HT-29 (cell line): ENCODE measurements at regions not wholly inside any gene's neighbourhood (a gene's known extent, or its start where the extent isn't known, plus 50 kb on each side); places are given as distances from the start of the nearest gene placed in this dataset.
"Not testable (repeated sequence)": the region's sequence is repeated elsewhere in the genome, so short reads cannot be mapped to it uniquely, and the experiment has no call there.

Experiments
- DNase-seq: peaks from one replicate; pipeline ENCODE4 v3.0.0-alpha.2; 2015; ENCODE audit warnings: low spot score

- not testable (repeated sequence) for DNase-seq
Observed at GRCh38 chr3:104361748-104362147, 1005.0 kb upstream of the ALCAM start.

GRCh38 chr3:104362319-104362718 is 1004.4 kb upstream of the ALCAM start:
- no peak for DNase-seq

GRCh38 chr3:104367000-104367399 is 999.7 kb upstream of the ALCAM start:
- DNase-seq, result no peak

GRCh38 chr3:104368760-104369159 is 997.9 kb upstream of the ALCAM start:
- DNase-seq, result no peak

- no peak for DNase-seq
Observed at GRCh38 chr3:104385421-104385820, 981.3 kb upstream of the ALCAM start.

- no peak for DNase-seq
Observed at GRCh38 chr3:104388619-104389018, 978.1 kb upstream of the ALCAM start.

GRCh38 chr3:104392327-104392726 is 974.4 kb upstream of the ALCAM start:
- peak; percentile 45 for DNase-seq

GRCh38 chr3:104396974-104397669 is 969.6 kb upstream of the ALCAM start:
- DNase-seq, result no peak

- no peak for DNase-seq
Observed at GRCh38 chr3:104397713-104398112, 969.0 kb upstream of the ALCAM start.

GRCh38 chr3:104402902-104403301 is 963.8 kb upstream of the ALCAM start:
- DNase-seq, result no peak

GRCh38 chr3:104411757-104412156 is 955.0 kb upstream of the ALCAM start:
- DNase-seq, result no peak

- no peak for DNase-seq
Observed at GRCh38 chr3:104412608-104413580, 953.8 kb upstream of the ALCAM start.

GRCh38 chr3:104428337-104428925 is 938.3 kb upstream of the ALCAM start:
- no peak for DNase-seq

GRCh38 chr3:104429727-104430126 is 937.0 kb upstream of the ALCAM start:
- no peak for DNase-seq

GRCh38 chr3:104436506-104436905 is 930.2 kb upstream of the ALCAM start:
- DNase-seq, result no peak

GRCh38 chr3:104437131-104437750 is 929.5 kb upstream of the ALCAM start:
- peak; percentile 15 for DNase-seq

- DNase-seq, result no peak
Observed at GRCh38 chr3:104437891-104438290, 928.8 kb upstream of the ALCAM start.

GRCh38 chr3:104438706-104439105 is 928.0 kb upstream of the ALCAM start:
- no peak for DNase-seq

- not testable (repeated sequence) for DNase-seq
Observed at GRCh38 chr3:104445252-104445919, 921.3 kb upstream of the ALCAM start.

GRCh38 chr3:104447681-104448080 is 919.0 kb upstream of the ALCAM start:
- no peak for DNase-seq

- no peak for DNase-seq
Observed at GRCh38 chr3:104452697-104453096, 914.0 kb upstream of the ALCAM start.
